GM06990 (cell line): ENCODE measurements at regions not wholly inside any gene's neighbourhood (a gene's known extent, or its start where the extent isn't known, plus 50 kb on each side); places are given as distances from the start of the nearest gene placed in this dataset.

Source experiments
- DNase-seq: peaks from one replicate; pipeline ENCODE4 v3.0.0-alpha.2; 2011; ENCODE audit not compliant: insufficient read length; ENCODE audit errors: extremely low read depth
- H3K27me3 ChIP-seq: replicated peaks from 2 replicates; pipeline ENCODE4 v1.6.0; 2011; ENCODE audit warnings: low read length; ENCODE audit not compliant: control insufficient read depth, insufficient read depth
- H3K36me3 ChIP-seq: 2 replicates; pipeline ENCODE4 v1.5.1; 2011; ENCODE audit warnings: low read length; ENCODE audit not compliant: control insufficient read depth, insufficient read depth
- H3K4me3 ChIP-seq: replicated peaks from 2 replicates; pipeline ENCODE4 v1.5.1; 2011; ENCODE audit warnings: low read depth, mild to moderate bottlenecking, control low read depth, low read length
- CTCF ChIP-seq: IDR thresholded peaks from 2 replicates; pipeline ENCODE4 v1.5.1; 2011; ENCODE audit warnings: low read length, control low read depth, mild to moderate bottlenecking, inconsistent platforms; ENCODE audit not compliant: insufficient read depth, poor library complexity, severe bottlenecking

- Histone ChIP-seq H3K36me3 (no peaks in the 10 kb centered on the region), H3K27me3 (no peaks in the 10 kb centered on the region), H3K4me3 (no peak overlapping the region)
- DNase-seq: no peak
- TF ChIP-seq CTCF: no peak
These were observed 121.9 kb upstream of the PIK3R1 start for GRCh38 chr5:68093455-68094159.

- Histone ChIP-seq H3K36me3 (no peaks in the 10 kb centered on the region), H3K4me3 (no peak overlapping the region), H3K27me3 (no peaks in the 10 kb centered on the region)
- no peak for DNase-seq
- TF ChIP-seq CTCF: no peak
These were observed 127.3 kb upstream of the PIK3R1 start for GRCh38 chr5:68088302-68088701.

GRCh38 chr5:68087866-68088265, 127.7 kb upstream of the PIK3R1 start:
- no peak for DNase-seq
- no peaks in the 10 kb centered on the region for H3K27me3 ChIP-seq
- no peak overlapping the region for H3K4me3 ChIP-seq
- H3K36me3 ChIP-seq: no peaks in the 10 kb centered on the region
- no peak for TF ChIP-seq CTCF

- TF ChIP-seq CTCF: no peak
- DNase-seq: no peak
- Histone ChIP-seq H3K27me3 (no peaks in the 10 kb centered on the region), H3K4me3 (no peak overlapping the region), H3K36me3 (no peaks in the 10 kb centered on the region)
These were observed 128.7 kb upstream of the PIK3R1 start for GRCh38 chr5:68086857-68087256.

- no peak for DNase-seq
- Histone ChIP-seq H3K4me3 (no peak overlapping the region), H3K27me3 (no peaks in the 10 kb centered on the region), H3K36me3 (no peaks in the 10 kb centered on the region)
- no peak for TF ChIP-seq CTCF
These were observed 129.1 kb upstream of the PIK3R1 start for GRCh38 chr5:68086439-68086838.

- Histone ChIP-seq H3K27me3 (no peaks in the 10 kb centered on the region), H3K4me3 (no peak overlapping the region), H3K36me3 (no peaks in the 10 kb centered on the region)
- no peak for TF ChIP-seq CTCF
- no peak for DNase-seq
These were observed 131.2 kb upstream of the PIK3R1 start for GRCh38 chr5:68084396-68084795.
